Activated CD8-positive, alpha-beta memory T cell treated with anti-CD3 and anti-CD28 coated beads for 4 hours (primary cell): ENCODE measurements at regions not wholly inside any gene's neighbourhood (a gene's known extent, or its start where the extent isn't known, plus 50 kb on each side); places are given as distances from the start of the nearest gene placed in this dataset.
"Not testable (repeated sequence)": the region's sequence is repeated elsewhere in the genome, so short reads cannot be mapped to it uniquely, and the experiment has no call there.

Experiments
- DNase-seq, 2 donors: peaks; one replicate each; pipeline ENCODE4 v3.0.0-alpha.2; 2020; ENCODE audit warnings: low read depth in 2 of 2

GRCh38 chr21:35470522-35470921, 421.4 kb upstream of the RUNX1 start:
- DNase-seq, result no peak

DNA sequence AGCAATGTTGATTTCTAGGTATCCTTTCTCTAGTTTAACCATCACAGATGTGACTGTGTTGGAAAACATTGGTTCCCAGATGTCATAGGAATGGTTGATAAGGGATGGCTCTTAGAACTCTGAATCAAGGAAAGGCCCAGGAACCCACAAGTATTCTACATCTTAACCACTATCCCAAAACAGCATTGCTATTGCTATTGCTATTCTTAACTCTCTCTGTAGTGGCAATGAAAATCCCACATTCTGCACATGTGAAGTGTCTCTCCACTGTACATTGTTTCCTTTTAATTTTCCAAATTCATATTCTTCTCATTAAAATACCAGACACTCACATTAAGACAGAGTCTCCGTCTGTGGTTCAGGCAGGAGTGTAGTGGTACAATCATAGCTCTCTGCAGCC, 420.4 kb upstream of the RUNX1 start:
- DNase-seq, result no peak

DNA sequence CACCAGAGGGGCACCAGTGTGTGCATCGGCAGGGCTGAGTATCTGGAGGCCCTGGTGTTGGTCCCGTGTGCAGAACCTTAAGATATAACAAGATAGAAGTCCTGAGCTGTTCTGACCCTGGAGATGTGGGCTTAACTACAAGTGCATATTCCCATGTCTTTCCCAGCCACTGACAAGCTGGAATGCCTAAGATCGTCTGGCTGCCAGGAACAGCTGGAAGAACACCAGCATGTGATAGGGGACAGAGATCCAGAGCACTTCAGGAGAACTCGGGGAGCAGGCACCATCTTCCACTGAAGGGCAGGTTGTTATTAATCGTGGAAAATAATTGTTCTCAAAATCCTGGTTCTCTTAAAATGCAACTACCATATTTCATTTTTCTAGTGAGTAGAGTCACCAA, 419.9 kb upstream of the RUNX1 start:
- DNase-seq, result no peak

DNA sequence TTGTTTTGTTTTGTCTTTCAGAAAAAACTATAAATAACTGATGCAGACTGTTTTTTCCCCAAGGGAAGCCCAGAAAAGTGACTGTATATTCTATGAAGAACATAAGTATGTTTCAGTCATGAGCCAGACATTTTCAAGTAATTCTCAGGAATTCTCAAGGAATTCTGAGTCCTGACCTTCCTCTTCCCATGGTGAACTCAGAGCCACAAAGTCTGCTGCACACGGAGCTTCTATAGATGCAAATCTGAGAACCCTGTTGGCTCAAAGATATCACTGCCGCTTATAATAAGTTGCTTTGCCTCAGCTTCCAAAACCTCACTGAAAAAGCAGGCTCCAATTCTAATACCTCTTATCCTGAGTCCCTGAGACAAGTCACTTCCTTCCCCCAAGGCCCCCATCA, 418.5 kb upstream of the RUNX1 start:
- DNase-seq, result no peak

DNA sequence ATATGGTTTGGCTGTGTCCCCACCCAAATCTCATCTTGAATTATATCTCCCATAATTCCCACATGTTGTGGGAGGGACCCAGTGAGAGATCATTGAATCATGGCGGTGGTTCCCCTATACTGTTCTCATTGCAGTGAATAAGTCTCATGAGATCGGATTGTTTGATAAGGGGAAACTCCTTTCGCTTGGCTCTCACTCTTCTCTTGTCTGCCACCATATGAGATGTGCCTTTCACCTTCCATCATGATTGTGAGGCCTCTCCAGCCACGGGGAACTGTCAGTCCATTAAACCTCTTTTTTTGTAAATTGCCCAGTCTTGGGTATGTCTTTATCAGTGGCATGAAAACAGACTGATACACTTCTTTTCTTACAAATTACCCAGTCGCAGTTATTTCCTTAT, 417.6 kb upstream of the RUNX1 start:
- not testable (repeated sequence) for DNase-seq

DNA sequence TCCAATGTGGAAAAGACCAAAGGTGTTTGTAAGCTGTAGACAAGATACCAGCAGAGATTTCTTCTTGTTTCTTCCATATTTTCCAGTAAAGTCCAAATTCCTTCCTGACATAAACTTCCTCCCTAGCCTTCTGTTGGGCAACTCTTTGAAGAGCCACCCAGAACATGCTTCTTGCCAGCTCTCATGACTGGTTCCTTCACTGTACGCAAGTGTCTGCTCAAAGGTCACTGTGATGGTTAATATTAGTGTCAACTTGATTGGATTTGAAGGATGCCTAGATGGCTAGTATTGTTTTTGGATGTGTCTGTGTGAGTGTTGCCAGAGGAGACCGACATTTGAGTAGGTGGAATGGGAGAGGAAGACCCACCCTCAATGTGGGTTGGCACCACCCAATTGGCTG, 416.6 kb upstream of the RUNX1 start:
- no peak for DNase-seq

- DNase-seq, result no peak
Measured at GRCh38 chr21:35461700-35462099, 412.6 kb upstream of the RUNX1 start.

DNA sequence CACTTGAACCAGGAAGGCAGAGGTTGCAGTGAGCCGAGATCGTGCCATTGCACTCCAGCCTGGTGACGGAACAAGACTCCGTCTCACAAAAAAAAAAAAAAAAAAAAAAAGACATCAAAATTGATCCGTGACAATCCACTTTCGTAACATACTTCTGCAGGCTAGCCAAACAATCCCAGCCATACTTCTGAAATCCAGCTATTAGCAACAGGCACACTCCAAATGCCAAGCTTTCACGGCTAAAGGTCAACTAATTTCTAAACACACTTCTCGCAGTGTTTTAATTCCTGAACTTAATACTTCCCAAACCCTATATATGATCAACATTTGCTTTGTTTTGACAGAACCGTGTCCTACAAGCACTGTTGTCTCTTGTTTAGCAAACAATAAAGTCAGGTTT, 411.3 kb upstream of the RUNX1 start:
- DNase-seq, result no peak

- DNase-seq, result no peak
Measured at GRCh38 chr21:35458405-35458804, 409.3 kb upstream of the RUNX1 start.

DNA sequence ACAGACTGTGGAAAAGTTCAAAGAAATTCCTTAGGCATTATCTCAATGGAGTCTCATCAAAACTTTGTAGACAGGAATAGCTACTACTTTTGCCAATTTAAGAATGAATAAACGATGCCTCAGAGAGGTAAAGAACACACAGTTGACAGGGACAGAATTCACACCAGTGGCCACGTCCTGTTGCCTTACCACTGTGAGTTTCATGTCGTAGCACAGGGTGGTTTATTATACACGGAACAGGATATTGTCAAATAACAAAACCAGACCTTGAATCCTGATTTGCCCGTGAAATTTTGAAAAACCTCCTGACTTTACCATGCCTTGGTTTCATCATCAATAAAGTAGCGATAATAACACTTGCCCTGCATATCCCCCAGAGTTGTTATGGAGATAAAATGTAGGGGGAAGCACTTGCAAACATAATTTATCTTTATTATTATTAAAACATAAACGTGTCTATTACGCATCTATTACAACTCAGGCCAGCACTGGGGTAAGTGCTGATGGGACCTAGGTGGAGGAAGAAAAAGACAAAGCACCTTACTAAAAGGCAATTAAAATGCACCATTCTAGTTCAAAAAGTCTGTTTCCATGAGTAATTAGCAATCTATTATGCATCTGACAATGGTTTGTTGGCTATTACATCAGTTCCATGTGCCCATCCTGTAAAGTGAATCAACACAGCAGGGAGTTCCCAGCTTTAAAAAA, 408.1 kb upstream of the RUNX1 start:
- no peak for DNase-seq

GRCh38 chr21:35451276-35451675, 402.2 kb upstream of the RUNX1 start:
- DNase-seq, result no peak

- no peak for DNase-seq
Measured at GRCh38 chr21:35450830-35451229, 401.7 kb upstream of the RUNX1 start.

GRCh38 chr21:35449846-35450245, 400.7 kb upstream of the RUNX1 start:
- DNase-seq, result no peak

- DNase-seq, result no peak
Measured at GRCh38 chr21:35448876-35449599, 399.9 kb upstream of the RUNX1 start.

GRCh38 chr21:35444391-35444790, 395.3 kb upstream of the RUNX1 start:
- DNase-seq, result no peak

- DNase-seq, result no peak
Measured at GRCh38 chr21:35441868-35442582, 392.9 kb upstream of the RUNX1 start.

- DNase-seq, result no peak
Measured at GRCh38 chr21:35438643-35439404, 389.7 kb upstream of the RUNX1 start.

DNA sequence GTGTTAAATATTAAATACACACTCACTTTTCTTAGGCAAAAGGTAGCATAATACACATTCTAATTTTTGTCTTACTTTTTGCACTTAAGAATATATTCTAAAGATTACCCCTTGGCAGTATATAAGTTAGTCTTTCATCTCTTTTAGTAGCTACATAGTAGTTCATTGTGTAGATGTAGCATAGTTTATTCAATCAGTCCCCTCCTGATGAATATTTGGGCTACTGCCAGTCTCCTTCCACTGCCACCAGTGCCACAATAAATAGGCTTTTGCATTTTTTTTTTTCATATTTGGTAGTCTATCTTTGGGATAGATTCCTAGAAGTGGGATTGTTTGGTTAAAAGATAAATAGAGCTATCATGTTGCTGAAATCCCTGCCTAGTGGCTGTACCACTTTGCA, 388.8 kb upstream of the RUNX1 start:
- no peak for DNase-seq

DNA sequence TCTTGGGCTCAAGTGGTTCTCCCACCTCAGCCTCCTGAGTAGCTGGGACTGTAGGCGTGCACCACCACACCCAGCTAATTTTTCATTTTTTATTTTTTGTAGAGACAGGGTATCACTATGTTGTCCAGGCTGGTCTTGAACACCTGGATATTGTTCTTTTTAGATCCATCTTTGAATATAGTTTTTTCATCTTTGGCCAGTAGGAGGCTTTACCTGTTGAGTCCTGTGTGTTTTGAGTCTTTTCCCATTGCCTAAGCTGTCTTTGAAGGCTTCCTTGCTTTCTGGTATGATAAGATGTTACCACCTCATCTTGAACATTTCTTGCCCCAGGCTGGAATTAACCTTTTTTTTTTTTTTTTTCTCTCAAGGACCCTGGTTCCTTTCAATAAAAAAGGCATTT, 387.8 kb upstream of the RUNX1 start:
- DNase-seq, result no peak

GRCh38 chr21:35432601-35433000, 383.5 kb upstream of the RUNX1 start:
- DNase-seq, result not testable (repeated sequence)

GRCh38 chr21:35430260-35430659, 381.2 kb upstream of the RUNX1 start:
- no peak for DNase-seq

GRCh38 chr21:35428937-35429336, 379.8 kb upstream of the RUNX1 start:
- no peak for DNase-seq
